GM18861 (cell line): ENCODE measurements at regions not wholly inside any gene's neighbourhood (a gene's known extent, or its start where the extent isn't known, plus 50 kb on each side); places are given as distances from the start of the nearest gene placed in this dataset.
A peak's percentile ranks its signal among the peaks of the same experiment; 100 is the strongest.

ENCODE experiments used
- ATAC-seq: cut with Tn5 transposase; IDR thresholded peaks from one replicate; pipeline ENCODE4 v1.9.1; 2021; ENCODE audit not compliant: unreplicated experiment

DNA sequence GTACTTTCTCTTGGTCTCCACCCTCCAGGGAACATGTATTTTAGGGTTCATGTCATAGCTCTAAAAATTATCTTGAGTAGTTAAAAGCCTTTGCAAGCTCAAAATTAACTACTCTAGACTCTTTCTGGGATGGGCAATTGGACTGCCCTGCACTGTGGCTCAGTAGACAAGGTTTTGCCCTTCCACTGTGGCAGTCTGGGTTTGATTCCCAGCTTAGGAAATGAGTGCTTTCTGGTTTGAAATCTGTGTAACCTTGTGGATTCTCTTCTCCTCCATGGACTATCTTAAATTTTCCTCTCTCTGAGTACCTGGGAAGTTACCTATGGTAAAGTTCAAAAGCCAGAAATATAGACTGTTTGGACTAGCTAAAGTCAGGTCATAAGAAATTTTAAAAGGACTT is 94.6 kb upstream of the UST start:
- ATAC-seq = no peak

GRCh38 chr6:148653138-148653776 is 93.6 kb upstream of the UST start:
- no peak for ATAC-seq

DNA sequence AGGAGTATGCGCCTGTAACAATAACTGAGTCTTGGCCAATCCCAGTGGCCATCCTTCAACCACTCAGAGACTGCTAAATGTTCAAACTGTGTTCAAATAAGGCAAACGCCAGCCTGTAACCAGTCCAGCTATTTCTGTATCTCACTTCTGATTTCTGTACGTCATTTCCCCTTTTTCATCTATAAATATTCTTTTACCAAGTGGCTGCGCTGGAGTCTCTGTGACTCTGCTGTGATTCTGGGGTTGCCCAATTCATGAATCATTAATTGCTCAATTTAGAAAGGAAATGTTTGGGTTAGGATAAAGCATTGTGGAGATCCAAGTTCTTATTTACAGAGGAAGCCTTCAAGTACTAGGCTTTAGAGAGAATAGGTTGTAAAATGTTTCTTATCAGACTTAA is 89.8 kb upstream of the UST start:
- ATAC-seq = peak; percentile 46

DNA sequence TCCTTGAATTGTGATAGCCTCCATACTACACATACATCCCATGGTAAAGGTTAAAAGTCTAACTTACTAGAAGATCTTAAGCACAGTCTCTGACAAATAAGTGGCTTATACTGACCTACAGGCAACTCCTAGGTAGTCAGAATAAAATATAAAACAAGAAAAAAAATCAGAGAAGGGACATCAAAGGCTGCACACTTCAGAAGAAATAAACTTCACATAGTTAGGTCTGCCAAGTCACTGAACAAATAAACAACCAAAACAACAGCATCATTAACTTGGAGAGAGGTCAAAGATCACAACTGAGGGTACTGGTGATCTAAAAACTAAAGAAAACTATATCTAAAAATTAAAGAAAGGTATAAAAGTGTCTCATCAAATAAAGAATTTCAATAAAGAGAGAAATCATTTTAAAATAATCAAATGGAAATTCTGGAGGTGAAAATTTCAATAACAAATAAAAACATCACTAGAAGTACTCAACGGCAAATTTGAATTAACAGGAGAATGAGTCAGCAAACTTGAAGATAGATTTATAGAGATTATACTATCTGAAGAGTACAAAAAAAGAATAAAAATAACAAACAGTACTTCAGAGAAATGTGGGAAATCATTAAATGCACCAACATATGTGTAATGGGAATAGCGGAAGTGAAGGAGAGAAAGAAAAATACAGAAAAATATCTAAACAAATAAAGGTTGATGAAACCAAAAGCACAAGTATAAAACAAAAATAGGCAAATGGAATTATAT is 88.0 kb upstream of the UST start:
- ATAC-seq = no peak

DNA sequence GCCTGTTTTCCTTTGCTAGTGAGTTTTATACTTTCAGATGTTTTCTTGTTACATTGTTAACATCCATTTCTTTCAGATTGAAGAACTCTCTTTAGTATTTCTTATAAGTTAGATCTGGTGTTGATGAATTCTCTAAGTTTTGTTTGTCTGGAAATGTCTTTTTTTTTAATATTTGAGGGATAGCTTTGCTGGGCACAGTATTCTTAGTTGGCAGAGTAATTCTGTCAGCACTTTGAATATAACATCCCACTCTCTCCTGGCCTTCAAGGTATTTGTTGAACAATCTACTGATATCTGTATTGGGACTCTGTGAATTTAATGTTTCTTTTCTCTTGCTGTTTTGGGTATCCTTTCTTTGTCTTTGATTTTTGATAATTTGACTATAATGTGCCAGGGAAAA is 79.4 kb upstream of the UST start:
- ATAC-seq = no peak

GRCh38 chr6:148671085-148671484 is 75.7 kb upstream of the UST start:
- no peak for ATAC-seq

- no peak for ATAC-seq
Measured at GRCh38 chr6:148671952-148672351, 74.9 kb upstream of the UST start.

- ATAC-seq = no peak
Measured at GRCh38 chr6:148674306-148674705, 72.5 kb upstream of the UST start.

- ATAC-seq = peak; percentile 79
Measured at GRCh38 chr6:148677594-148678476, 69.0 kb upstream of the UST start.

DNA sequence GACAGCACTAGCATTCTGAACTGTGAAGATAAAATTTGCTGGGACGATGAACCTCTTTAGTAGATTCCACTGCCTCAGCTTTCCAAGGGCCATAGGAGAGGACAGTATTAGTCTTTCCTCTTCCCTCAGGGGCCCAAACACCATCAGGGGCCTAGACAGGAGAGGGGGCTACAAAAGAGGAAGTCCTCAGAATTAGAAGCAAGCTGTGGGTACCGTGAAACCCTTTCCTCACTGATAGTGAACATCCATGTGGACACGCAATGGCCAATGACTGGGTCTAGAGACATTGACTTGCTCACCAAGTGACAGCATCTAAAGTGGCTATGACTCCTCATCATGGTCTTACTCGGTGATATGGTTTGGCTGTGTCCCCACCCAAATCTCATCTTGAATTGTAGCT is 68.1 kb upstream of the UST start:
- ATAC-seq = no peak

DNA sequence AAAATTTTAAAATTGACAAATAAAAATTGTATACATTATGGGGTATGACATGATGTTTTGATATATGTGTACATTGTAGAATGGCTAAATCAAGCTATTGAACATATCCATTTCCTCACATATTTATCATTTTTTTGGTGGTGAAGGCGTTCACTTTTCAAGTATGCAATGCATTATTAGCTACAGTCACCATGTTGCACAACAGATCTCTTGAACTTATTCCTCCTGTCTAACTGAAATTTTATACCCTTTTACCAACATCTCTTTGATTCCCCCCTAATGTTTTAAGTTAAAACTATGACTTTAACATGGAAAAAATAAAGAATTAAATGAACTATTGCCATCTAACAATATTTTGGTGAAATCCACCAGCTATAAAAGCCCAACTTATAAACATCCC is 65.2 kb upstream of the UST start:
- no peak for ATAC-seq

- ATAC-seq = no peak
Measured at GRCh38 chr6:148682252-148682651, 64.6 kb upstream of the UST start.

GRCh38 chr6:148682990-148683389 is 63.8 kb upstream of the UST start:
- ATAC-seq = no peak

DNA sequence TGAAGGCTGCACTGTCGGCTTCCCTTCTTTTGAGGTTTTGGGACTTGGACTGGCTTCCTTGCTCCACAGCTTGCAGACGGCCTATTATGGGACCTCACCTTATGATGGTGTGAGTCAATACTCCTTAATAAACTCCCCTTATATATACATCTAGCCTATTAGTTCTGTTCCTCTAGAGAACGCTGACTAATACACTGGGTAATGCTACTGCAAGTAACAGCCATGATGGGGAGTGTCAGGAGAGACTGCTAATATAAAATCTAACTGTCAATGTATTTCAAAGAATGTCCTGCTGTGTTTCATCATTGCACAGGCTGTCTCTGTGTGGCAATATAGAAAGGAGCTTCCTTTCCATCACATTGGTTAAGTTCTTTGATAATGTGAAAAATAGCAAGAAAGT is 57.7 kb upstream of the UST start:
- no peak for ATAC-seq

- peak; percentile 88 for ATAC-seq
Measured at GRCh38 chr6:148693882-148694484, 52.8 kb upstream of the UST start.
